ENCODE measurements at regions not wholly inside any gene's neighbourhood (a gene's known extent, or its start where the extent isn't known, plus 50 kb on each side); places are given as distances from the start of the nearest gene placed in this dataset.
A peak's percentile ranks its signal among the peaks of the same experiment; 100 is the strongest.

- no peak for DNase-seq
These were observed 93.6 kb upstream of the AGBL1 start for GRCh38 chr15:85986116-85986515.

GRCh38 chr15:85986741-85987140 lies 92.9 kb upstream of the AGBL1 start:
- no peak for DNase-seq

DNA sequence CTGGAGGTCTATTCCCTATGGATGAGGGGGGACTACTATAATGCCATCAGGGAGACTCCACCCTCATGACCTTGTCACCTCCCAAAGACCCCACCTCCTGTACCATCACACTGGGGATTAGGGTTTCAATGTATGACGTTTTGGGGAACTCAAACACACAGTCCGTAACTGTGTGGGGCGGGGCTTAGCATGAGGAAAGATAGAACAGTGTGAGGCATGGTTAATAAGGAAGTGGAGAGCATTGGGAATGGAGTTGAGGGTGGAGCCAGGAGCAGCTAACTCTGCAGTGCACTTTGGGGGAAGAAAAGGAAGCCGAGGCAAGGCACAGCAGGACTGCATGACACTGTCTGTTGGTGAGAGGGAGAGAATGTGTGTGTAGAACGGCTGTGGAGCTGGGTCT lies 90.9 kb upstream of the AGBL1 start:
- DNase-seq: no peak

DNA sequence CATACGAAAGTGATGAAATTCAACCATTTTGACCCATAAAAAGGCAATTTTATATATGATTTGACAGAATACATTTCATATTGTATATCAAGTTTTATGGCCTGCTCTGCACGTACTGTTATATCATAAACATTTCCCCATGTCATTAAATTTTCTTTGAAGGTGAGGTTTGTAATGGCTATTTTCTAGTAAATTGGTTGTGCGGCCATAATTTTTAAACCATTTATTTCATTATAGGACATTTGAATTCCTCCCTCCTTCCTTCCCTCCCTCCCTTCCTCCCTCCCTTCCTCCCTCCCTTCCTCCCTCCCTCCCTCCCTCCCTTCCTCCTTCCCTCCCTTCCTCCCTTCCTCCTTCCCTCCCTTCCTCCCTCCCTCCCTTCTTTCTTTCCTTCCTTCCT lies 87.4 kb upstream of the AGBL1 start:
- DNase-seq: no peak

- DNase-seq: no peak
These were observed 86.6 kb upstream of the AGBL1 start for GRCh38 chr15:85993116-85993515.

DNA sequence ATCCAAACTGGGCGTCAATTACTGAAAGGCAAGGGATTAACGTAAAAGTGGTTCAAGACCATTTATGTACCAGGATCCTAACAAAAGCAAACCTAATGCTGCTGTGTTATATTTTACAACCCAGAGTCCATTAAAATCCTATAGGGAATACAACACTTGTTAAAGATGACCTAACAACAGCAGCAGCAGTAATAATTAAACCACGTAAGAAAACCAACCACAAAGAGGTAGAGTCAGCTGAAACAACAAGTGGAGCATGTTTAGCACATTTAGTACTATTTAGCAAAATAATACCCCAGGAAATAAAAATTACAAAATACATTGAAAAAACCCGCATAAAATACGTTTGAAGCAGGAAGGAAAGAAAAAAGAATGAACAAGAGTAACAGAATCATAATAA lies 82.1 kb upstream of the AGBL1 start:
- no peak for DNase-seq

GRCh38 chr15:85999658-86000057 lies 80.0 kb upstream of the AGBL1 start:
- no peak for DNase-seq

DNA sequence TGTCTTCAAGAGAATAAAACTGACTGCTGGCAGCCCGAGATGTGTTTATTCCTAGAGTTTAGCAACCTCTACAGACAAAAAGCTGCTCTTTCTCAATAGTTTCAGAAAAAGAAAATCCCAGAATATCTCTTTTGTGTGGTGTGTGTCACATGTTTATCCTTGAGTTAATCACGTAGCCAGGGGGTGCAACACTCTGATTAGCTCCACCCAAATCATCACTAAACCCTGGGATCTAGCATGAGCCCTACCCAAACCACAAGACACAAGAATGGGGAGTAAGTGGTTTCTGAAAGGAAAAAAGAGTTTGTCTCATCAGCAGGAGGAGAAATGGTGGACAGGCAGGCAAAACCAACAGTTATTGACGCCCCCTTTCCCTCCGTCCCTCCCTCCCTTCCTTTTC lies 78.5 kb upstream of the AGBL1 start:
- DNase-seq: no peak

GRCh38 chr15:86002444-86002843 lies 77.2 kb upstream of the AGBL1 start:
- no peak for DNase-seq

GRCh38 chr15:86004061-86004460 lies 75.6 kb upstream of the AGBL1 start:
- DNase-seq: no peak

DNA sequence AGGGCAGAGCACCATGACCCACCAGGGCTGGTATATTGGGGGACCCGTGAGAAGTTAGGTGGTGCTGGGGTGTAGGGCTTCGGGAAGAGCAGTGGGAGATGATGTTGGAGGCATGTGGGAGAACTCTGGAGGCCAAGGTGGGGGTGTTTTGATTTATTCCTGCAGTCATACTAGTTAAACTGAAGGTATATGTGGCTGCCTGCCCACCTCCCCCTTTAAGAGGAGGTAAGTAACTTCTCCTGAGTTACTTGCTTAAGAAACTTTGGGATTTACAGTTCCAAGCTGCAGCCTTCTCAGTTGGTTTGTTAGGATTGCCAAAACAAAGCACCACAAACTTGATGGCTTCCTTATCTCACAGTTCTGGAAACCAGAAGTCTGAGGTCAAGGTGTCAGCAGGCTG lies 73.1 kb upstream of the AGBL1 start:
- no peak for DNase-seq

GRCh38 chr15:86009727-86010126 lies 69.9 kb upstream of the AGBL1 start:
- no peak for DNase-seq

DNA sequence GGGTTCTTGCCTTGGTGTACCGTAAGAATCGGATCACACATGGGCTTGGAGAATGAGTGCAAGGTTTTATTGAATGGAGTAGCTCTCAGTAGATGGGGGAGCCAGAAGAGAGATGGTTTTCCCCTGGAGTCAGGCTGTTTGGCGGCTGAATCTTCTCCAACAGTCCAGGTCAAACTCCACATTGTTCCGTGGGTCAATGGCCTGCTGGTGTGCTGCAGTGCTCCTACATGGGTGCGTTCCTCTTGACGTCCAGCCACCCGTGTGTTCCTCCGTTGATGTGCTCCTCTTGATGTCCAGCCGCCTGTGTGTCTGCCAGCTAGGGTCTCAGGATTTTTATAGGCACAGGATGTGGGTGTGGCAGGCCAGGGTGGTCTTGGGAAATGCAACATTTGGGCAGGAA lies 69.3 kb upstream of the AGBL1 start:
- no peak for DNase-seq

DNA sequence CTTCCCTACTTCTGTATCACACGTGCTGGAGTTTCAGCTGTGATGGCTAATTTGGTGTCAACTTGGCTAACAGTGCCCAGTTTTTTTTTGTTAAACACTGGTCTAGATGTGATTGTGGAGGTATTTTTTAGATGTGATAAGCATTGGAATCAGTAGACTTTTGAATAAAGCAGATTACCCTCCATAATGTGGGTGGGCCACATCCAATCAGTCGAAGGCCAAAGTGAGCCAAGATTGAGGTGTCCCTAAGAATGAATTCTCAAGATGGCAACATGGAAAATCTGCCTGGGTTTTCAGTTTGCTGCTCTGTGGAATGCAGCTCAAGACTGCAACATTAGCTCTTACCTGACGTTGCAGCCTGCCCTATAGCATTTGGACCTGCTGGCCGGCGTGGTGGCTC lies 68.8 kb upstream of the AGBL1 start:
- DNase-seq: no peak

DNA sequence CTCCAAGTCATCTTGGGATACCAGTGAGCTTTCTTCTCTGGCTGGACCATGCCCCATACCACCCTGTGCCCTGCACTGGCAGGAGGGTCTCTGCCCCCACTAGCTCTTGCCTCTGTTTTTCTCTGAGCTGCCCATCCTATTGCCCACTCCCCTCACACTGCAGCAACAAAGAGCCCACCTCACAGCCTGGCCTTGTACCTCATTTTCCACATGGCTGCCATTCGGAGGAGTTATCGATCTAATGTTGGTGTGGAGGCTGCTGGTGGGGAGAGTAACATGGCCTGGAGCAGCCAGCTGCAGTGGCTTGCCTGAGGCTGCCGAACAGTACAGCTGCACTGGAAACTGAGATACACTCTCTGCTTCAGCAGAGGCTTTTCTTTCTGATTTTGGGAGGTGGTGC lies 65.7 kb upstream of the AGBL1 start:
- DNase-seq: no peak

DNA sequence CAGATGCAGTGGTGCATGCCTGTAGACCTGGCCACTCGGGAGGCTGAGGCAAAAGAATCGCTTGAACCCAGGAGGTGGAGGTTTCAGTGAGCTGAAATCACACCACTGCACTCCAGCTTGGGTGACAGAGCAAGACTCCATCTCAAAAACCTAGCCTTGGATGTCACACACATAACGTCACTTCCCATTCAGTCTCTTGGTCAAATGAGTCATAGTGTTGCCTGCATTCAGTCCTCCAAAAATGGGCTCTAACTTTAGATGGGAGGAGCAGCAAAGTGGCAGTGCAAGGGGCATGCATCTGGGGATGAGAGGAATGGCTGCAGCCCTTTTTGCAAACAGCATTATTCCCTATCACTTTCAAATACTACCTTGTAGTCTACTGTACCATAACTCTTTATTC lies 62.9 kb upstream of the AGBL1 start:
- no peak for DNase-seq

DNA sequence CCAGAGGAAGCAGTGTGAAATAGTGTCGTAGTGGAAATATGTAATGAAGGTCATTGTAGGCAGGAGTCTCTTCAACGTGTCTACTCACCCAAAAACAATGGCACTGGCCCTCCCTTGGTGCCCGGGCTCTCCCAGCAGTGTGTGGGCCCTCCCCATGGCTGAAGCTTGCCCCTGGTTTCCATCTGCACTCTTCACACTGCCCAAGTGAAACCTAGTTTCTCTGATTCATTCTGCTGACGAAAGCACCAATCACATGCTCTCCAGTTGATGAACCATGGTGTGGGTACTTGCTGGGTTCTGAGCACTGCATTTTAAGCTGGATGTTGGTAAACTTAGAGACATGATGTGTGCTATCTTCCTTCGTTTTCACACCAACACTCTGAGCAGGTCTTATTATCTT lies 61.0 kb upstream of the AGBL1 start:
- no peak for DNase-seq

DNA sequence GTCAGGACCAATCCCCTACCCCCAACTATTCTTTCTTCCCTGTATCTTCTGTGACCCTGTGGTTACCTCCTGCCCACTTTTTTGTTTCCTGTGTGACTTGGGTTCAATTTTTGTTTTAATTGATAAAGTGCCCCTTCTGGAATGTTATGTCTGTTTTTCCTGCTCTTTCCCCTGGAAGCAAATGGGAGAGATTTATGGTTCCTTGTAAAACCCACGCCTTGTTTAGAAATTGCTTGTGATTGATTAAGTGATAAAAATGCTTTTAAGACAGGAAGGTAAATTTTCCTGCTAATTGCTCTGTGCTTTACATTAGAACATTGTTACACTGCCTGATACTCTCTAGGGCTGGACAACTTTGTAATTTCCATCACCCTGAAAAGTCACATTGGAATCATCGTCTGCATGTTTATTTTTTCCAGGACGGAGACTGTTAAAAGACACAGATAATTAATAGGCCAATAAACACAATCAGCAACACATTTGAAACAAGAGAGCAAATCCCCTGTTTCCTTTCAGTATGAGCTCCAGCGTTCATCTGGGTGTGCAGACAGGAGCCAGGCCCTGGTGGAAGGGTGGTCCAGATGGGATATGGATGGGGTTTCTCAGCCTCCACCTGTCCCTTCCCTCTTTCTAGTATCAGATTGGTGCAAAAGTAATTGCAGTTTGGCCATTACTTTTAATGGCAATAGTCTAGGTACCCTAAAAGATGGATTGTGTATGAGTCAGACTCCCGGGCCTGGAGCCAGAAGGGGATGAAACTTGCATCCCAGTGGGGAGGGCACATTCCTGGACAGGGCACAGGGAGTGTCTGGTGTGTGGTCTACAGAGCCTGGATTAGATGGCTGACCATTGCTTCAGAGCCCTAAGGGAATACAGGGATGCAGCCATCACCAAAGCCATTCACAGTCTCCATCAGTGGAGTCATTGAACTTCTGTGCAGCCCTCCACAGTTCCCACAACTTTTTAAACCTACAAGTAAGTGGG lies 58.1 kb upstream of the AGBL1 start:
- DNase-seq: peak; percentile 28

DNA sequence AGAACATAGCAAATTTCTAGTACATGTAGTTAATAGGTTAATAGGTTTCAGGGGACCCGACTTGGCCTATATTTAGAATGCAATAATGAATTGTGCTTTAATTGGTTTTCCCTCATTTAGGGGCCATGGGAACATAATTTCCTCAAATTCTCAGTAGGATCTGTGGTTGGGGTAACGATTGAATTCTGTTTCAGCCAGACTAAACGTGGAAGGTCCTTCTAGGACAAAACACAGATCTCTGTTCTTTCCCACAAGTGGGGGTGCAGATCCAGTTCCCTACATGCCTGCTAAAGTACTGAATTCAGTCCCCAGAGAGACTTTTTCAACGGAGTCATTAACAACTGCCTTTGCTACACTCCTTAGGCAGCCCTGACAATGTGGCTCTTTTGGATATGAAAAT lies 50.7 kb upstream of the AGBL1 start:
- no peak for DNase-seq

All from T1000 (cell line).